IPS-15b (cell line): ENCODE measurements at regions not wholly inside any gene's neighbourhood (a gene's known extent, or its start where the extent isn't known, plus 50 kb on each side); places are given as distances from the start of the nearest gene placed in this dataset.

Source experiments
- H3K27me3 ChIP-seq: one replicate; pipeline ENCODE4 v1.6.1; 2013; ENCODE audit warnings: low read length; ENCODE audit not compliant: control insufficient read depth, insufficient read depth
- H3K36me3 ChIP-seq: one replicate; pipeline ENCODE4 v1.6.1; 2013; ENCODE audit warnings: low read length; ENCODE audit not compliant: control insufficient read depth, insufficient read depth
- H3K4me1 ChIP-seq: one replicate; pipeline ENCODE4 v1.6.1; 2013; ENCODE audit warnings: mild to moderate bottlenecking, low read length; ENCODE audit not compliant: control insufficient read depth, insufficient read depth
- H3K4me3 ChIP-seq: one replicate; pipeline ENCODE4 v1.5.1; 2013; ENCODE audit warnings: low read depth, low read length
- H3K9ac ChIP-seq: one replicate; pipeline ENCODE4 v1.6.1; 2013; ENCODE audit warnings: low read depth, mild to moderate bottlenecking, low read length
- H3K9me3 ChIP-seq: one replicate; pipeline ENCODE4 v1.6.1; 2013; ENCODE audit warnings: mild to moderate bottlenecking, low read length; ENCODE audit not compliant: control insufficient read depth, insufficient read depth

- H3K4me3 ChIP-seq = no peak overlapping the region
- H3K36me3 ChIP-seq = no peaks in the 10 kb centered on the region
- no peaks in the 10 kb centered on the region for H3K27me3 ChIP-seq
- H3K9me3 ChIP-seq = no peaks in the 10 kb centered on the region
- H3K9ac ChIP-seq = no peak overlapping the region
- peaks cover 6% of the 10 kb centered on the region for H3K4me1 ChIP-seq
Measured at GRCh38 chr2:48253301-48253700, 61.2 kb upstream of the FOXN2 start.

GRCh38 chr2:48254839-48255238, 59.6 kb upstream of the FOXN2 start:
- H3K4me1 ChIP-seq = no peaks in the 10 kb centered on the region
- H3K36me3 ChIP-seq = no peaks in the 10 kb centered on the region
- no peaks in the 10 kb centered on the region for H3K27me3 ChIP-seq
- H3K4me3 ChIP-seq = no peak overlapping the region
- H3K9me3 ChIP-seq = no peaks in the 10 kb centered on the region
- H3K9ac ChIP-seq = no peak overlapping the region

GRCh38 chr2:48257456-48257855, 57.0 kb upstream of the FOXN2 start:
- no peaks in the 10 kb centered on the region for H3K27me3 ChIP-seq
- H3K36me3 ChIP-seq = no peaks in the 10 kb centered on the region
- no peaks in the 10 kb centered on the region for H3K9me3 ChIP-seq
- H3K4me3 ChIP-seq = no peak overlapping the region
- no peaks in the 10 kb centered on the region for H3K4me1 ChIP-seq
- no peak overlapping the region for H3K9ac ChIP-seq

GRCh38 chr2:48258481-48259149, 55.9 kb upstream of the FOXN2 start:
- Histone ChIP-seq H3K9ac (no peak overlapping the region), H3K27me3 (no peaks in the 10 kb centered on the region), H3K36me3 (no peaks in the 10 kb centered on the region), H3K9me3 (no peaks in the 10 kb centered on the region), H3K4me3 (no peak overlapping the region), H3K4me1 (no peaks in the 10 kb centered on the region)

GRCh38 chr2:48259811-48260210, 54.7 kb upstream of the FOXN2 start:
- H3K4me1 ChIP-seq = no peaks in the 10 kb centered on the region
- no peaks in the 10 kb centered on the region for H3K36me3 ChIP-seq
- no peak overlapping the region for H3K9ac ChIP-seq
- no peak overlapping the region for H3K4me3 ChIP-seq
- H3K27me3 ChIP-seq = no peaks in the 10 kb centered on the region
- H3K9me3 ChIP-seq = no peaks in the 10 kb centered on the region

DNA sequence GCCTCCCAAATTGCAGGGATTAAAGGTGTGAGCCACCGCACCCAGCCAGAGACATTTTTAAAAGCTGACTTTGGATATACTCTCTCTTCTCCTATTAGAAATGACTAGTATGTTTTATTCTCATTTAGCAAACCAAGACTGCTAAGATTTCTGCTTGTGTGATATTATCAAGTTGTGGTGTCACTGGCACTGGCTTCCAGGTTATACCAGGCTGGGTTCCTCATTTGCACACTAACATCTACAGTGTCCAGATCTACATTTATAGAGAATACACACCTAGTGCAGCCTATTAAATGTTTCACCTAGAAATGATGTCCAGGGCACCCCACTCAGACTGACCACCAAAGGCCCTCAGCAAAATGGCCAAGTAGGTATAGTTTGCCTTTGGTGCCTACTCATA, 49.9 kb upstream of the FOXN2 start:
- H3K9me3 ChIP-seq = no peaks in the 10 kb centered on the region
- H3K36me3 ChIP-seq = no peaks in the 10 kb centered on the region
- H3K27me3 ChIP-seq = no peaks in the 10 kb centered on the region

More for the DNA sequence above, 49.9 kb upstream of the FOXN2 start:
- Histone ChIP-seq H3K4me1 (no peaks in the 10 kb centered on the region), H3K4me3 (no peak overlapping the region), H3K9ac (no peak overlapping the region)
